SK-N-SH (cell line): ENCODE measurements at regions not wholly inside any gene's neighbourhood (a gene's known extent, or its start where the extent isn't known, plus 50 kb on each side); places are given as distances from the start of the nearest gene placed in this dataset.

ENCODE experiments used
- CHD2 ChIP-seq: fragments of 150-350 bp; IDR thresholded peaks from 2 replicates; pipeline ENCODE4 v1.6.1; 2018; ENCODE audit warnings: low read length; ENCODE audit not compliant: partially characterized antibody
- CTCF ChIP-seq: fragments of 200-600 bp; sonication (generic); IDR thresholded peaks from 2 replicates; pipeline ENCODE4 v1.6.1; 2017; ENCODE audit warnings: antibody characterized with exemption, mild to moderate bottlenecking, moderate library complexity
- EP300 ChIP-seq, 2 experiments: IDR thresholded peaks; 2 replicates each; pipeline versions ENCODE4 v1.4.0 to v1.6.1; 2012; ENCODE audit warnings: borderline replicate concordance in 1 of 2, low read depth in 1 of 2, low read length in 1 of 2
- FOXM1 ChIP-seq: IDR thresholded peaks from 2 replicates; pipeline ENCODE4 v1.4.0; 2012; ENCODE audit warnings: low read depth, mild to moderate bottlenecking
- GATA2 ChIP-seq: sonication (generic); formaldehyde crosslinking; IDR thresholded peaks from 2 replicates; pipeline ENCODE4 v1.5.0; 2020; ENCODE audit warnings: mild to moderate bottlenecking, missing genetic modification reagents
- MAX ChIP-seq: IDR thresholded peaks from 2 replicates; pipeline ENCODE4 v1.4.0; 2012; ENCODE audit warnings: low read depth
- POLR2AphosphoS5 ChIP-seq: IDR thresholded peaks from 2 replicates; pipeline ENCODE4 v1.6.1; 2012; ENCODE audit warnings: low read depth, low read length
- REST ChIP-seq: IDR thresholded peaks from 2 replicates; pipeline ENCODE4 v1.6.1; 2012; ENCODE audit warnings: mild to moderate bottlenecking, low read depth, low read length, moderate library complexity
- RFX5 ChIP-seq: IDR thresholded peaks from 2 replicates; pipeline ENCODE4 v1.6.1; 2012; ENCODE audit warnings: mild to moderate bottlenecking, improper control_type of control experiment, low read length
- RXRA ChIP-seq: IDR thresholded peaks from 2 replicates; pipeline ENCODE4 v1.4.0; 2012; ENCODE audit warnings: low read depth, mild to moderate bottlenecking, borderline replicate concordance
- SMC3 ChIP-seq: IDR thresholded peaks from 2 replicates; pipeline ENCODE4 v1.6.1; 2012; ENCODE audit warnings: low read depth, low read length, improper control_type of control experiment

- TF ChIP-seq RFX5 = no peak
- TF ChIP-seq POLR2AphosphoS5 = no peak
- TF ChIP-seq GATA2 (CRISPR knock-in tag) = no peak
- no peak for TF ChIP-seq CTCF
- no peak for TF ChIP-seq SMC3
- TF ChIP-seq RXRA = no peak
- TF ChIP-seq FOXM1 = no peak
- no peak for TF ChIP-seq CHD2
- no peak for TF ChIP-seq REST
- TF ChIP-seq EP300 (IDR thresholded peaks at IDR 0.05; ENCODE audit: borderline replicate concordance in 1 of 2, low read depth in 1 of 2, low read length in 1 of 2) = no peak
- no peak for TF ChIP-seq MAX
Measured at GRCh38 chr2:125644257-125644656, 1011.7 kb upstream of the GYPC start.
